ENCODE measurements at regions not wholly inside any gene's neighbourhood (a gene's known extent, or its start where the extent isn't known, plus 50 kb on each side); places are given as distances from the start of the nearest gene placed in this dataset.

GRCh38 chr4:153141238-153141637, 63.0 kb upstream of the TRIM2 start:
- DNase-seq, result no peak

- DNase-seq, result peak; percentile 56 to 65
Observed at GRCh38 chr4:153142700-153143438, 61.4 kb upstream of the TRIM2 start.

- DNase-seq, result no peak
Observed at GRCh38 chr4:153143527-153144348, 60.5 kb upstream of the TRIM2 start.

GRCh38 chr4:153146031-153146430, 58.2 kb upstream of the TRIM2 start:
- no peak for DNase-seq

GRCh38 chr4:153146961-153147360, 57.3 kb upstream of the TRIM2 start:
- no peak for DNase-seq

GRCh38 chr4:153148791-153149190, 55.5 kb upstream of the TRIM2 start:
- no peak for DNase-seq

GRCh38 chr4:153151535-153152455, 52.4 kb upstream of the TRIM2 start:
- DNase-seq, result peak; percentile 25 to 51

- peak; percentile 77 to 82 for DNase-seq
Observed at GRCh38 chr4:153152501-153153338, 51.5 kb upstream of the TRIM2 start.

GRCh38 chr4:153153339-153153871, 50.8 kb upstream of the TRIM2 start:
- peak; percentile 76 to 84 for DNase-seq

GRCh38 chr4:153154007-153154975, 50.0 kb upstream of the TRIM2 start:
- DNase-seq, result peak in 1 of 2 experiments; percentile 16
